ENCODE measurements at regions not wholly inside any gene's neighbourhood (a gene's known extent, or its start where the extent isn't known, plus 50 kb on each side); places are given as distances from the start of the nearest gene placed in this dataset.

DNA sequence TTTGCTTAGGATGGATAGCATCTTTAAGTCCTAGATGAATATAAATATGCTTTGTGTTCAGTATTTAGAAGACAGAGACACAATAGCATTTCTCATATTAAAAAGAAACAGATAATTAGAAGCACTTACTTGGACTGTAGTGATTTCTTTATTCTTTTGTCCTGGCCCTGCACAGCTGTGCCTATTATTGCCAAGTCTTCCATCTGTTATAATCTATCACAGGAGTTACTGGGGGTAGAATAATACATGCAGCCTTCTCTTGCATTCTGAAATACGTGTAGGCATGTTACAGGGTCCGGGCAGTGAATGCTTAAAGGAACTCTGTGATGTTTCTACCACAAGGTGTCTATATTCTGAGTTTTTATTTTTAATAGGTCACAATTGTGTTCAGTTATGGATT lies 461.5 kb upstream of the COBL start:
- TF ChIP-seq CTCF (IDR thresholded peaks at IDR 0.05), result no peak
- TF ChIP-seq POLR2A (IDR thresholded peaks at IDR 0.05), result no peak

Data from testis (tissue), 2 donors.